Endothelial cell of umbilical vein (primary cell): ENCODE measurements at regions not wholly inside any gene's neighbourhood (a gene's known extent, or its start where the extent isn't known, plus 50 kb on each side); places are given as distances from the start of the nearest gene placed in this dataset.

ENCODE experiments used
- CTCF ChIP-seq, 2 donors: IDR thresholded peaks; 1 replicate in 1 of 2; 2 replicates in 1 of 2; pipeline ENCODE4 v1.5.1; 2011; ENCODE audit warnings: low read length in 2 of 2, mild to moderate bottlenecking in 2 of 2, moderate library complexity in 2 of 2, control low read depth in 1 of 2, inconsistent platforms in 1 of 2, low read depth in 1 of 2; ENCODE audit not compliant: insufficient read depth in 1 of 2; ENCODE audit errors: extremely low read depth in 1 of 2
- POLR2A ChIP-seq: IDR thresholded peaks from 2 replicates; pipeline ENCODE4 v1.6.1; 2012; ENCODE audit warnings: low read depth, mild to moderate bottlenecking, control low read depth, low read length

DNA sequence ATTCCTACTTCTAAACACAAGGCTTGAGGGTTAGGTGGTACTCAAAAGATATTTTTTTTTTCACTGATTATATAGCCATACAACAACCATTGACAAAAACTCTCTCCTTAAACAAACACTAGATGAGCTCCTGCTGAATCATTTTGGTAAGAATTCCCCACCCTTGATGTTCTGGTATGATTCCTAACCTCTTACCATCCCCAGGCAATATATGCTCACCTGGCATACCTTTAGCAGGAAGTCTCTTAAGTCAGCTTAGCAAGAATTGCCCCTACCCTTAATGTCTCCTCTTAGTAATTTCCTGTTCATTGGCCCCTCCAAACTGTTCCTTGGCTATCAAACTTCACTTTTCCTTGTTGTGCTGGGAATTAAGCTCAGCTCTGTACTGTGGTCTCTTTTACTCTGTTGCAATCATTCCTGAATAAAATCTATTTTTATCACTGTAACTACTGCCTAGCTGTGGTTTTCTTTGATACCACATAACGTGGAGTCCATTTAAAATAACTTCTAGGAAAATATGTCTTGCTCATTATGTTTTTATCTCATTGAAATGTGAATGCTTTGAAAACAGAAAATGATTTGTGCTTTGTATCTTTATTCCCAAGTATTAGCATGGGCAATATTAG is 712.6 kb downstream of the SLC16A7 start:
- TF ChIP-seq POLR2A (no peak), CTCF (IDR thresholded peaks at IDR 0.05; ENCODE audit: extremely low read depth in 1 of 2, insufficient read depth in 1 of 2, low read depth in 1 of 2, low read length in 2 of 2) (no peak)
